ENCODE measurements at regions not wholly inside any gene's neighbourhood (a gene's known extent, or its start where the extent isn't known, plus 50 kb on each side); places are given as distances from the start of the nearest gene placed in this dataset.

DNA sequence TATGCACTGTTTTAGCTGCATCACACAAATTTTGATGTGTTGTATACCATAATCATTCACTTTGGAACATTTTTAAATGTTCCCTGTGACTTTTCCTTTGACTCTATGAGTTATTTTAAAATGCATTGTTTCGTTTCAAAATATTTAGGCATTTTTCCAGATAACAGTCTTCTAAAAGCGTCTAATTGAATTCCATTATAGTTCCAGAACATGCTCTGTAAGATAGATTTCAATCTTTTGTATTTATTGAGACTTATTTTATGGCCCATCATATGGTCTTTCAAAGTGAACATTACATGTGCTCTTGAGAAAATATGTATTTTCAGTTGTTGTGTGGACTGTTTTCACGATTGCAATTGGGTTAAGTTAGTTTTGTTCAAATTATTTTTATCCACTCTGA, 98.7 kb upstream of the ARHGAP5 start:
- no peak overlapping the region for H3K9ac ChIP-seq (ENCODE audit: insufficient read depth in 1 of 2, low read depth in 2 of 2, low read length in 2 of 2)
- H3K27ac ChIP-seq (ENCODE audit: extremely low read depth, low read depth, low read length), result no peak overlapping the region
- no peaks in the 10 kb centered on the region for H3K79me2 ChIP-seq (ENCODE audit: control insufficient read depth, insufficient read depth, low read length)
- no TSS peak for BruUV-seq (replicated peaks)
- H3K27me3 ChIP-seq (ENCODE audit: control insufficient read depth in 2 of 2, insufficient read depth in 2 of 2, low read length in 2 of 2), result no peaks in the 10 kb centered on the region
- DNase-seq (ENCODE audit: extremely low read depth in 1 of 4, low spot score in 3 of 4), result no peak
- no peak overlapping the region for H3K4me3 ChIP-seq
- TF ChIP-seq CCNT2 (IDR thresholded peaks at IDR 0.05; ENCODE audit: borderline replicate concordance, extremely low read depth, insufficient read length, low read depth, low read length), result no peak
- TF ChIP-seq SIRT6 (IDR thresholded peaks at IDR 0.05; ENCODE audit: low read depth, low read length), result no peak
- TF ChIP-seq, protein P1, sequence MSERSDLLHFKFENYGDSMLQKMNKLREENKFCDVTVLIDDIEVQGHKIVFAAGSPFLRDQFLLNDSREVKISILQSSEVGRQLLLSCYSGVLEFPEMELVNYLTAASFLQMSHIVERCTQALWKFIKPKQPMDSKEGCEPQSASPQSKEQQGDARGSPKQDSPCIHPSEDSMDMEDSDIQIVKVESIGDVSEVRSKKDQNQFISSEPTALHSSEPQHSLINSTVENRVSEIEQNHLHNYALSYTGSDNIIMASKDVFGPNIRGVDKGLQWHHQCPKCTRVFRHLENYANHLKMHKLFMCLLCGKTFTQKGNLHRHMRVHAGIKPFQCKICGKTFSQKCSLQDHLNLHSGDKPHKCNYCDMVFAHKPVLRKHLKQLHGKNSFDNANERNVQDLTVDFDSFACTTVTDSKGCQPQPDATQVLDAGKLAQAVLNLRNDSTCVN (CRISPR knock-in tag; IDR thresholded peaks at IDR 0.05), result no peak
- TF ChIP-seq ZNF324 (CRISPR knock-in tag; IDR thresholded peaks at IDR 0.05), result no peak
- no peak for TF ChIP-seq RBM39 (optimal IDR thresholded peaks at IDR 0.05; ENCODE audit: low read depth, low read length)
- TF ChIP-seq RBM14 (IDR thresholded peaks at IDR 0.05; ENCODE audit: borderline replicate concordance, insufficient read depth, low read depth, low read length), result no peak
- 9% methylated on average over 3 of the region's 3 CpGs for WGBS (ENCODE audit: insufficient coverage, low coverage, missing lambda C conversion rate)
- CTCF ChIA-PET (ENCODE audit: low intra/inter-chr PET ratio), result no interaction called here
- H3K4me1 ChIP-seq (replicated peaks in 1 of 2; ENCODE audit: control insufficient read depth in 2 of 2, insufficient read depth in 2 of 2, low read length in 2 of 2), result no peaks in the 10 kb centered on the region
- intact Hi-C loops (cut with micrococcal nuclease), result no loop called here
- no peak for ATAC-seq
- in situ Hi-C loops (cut with MboI), result no loop called here
- H3K9me1 ChIP-seq (ENCODE audit: control insufficient read depth, insufficient read depth, low read length), result no peaks in the 10 kb centered on the region
- FAIRE-seq, result no peak
- H4K20me1 ChIP-seq (replicated peaks; ENCODE audit: control insufficient read depth, insufficient read depth, low read length), result no peaks in the 10 kb centered on the region
- H3K36me3 ChIP-seq (ENCODE audit: control insufficient read depth, insufficient read depth, low read length), result no peaks in the 10 kb centered on the region
- no peaks in the 10 kb centered on the region for H3K9me3 ChIP-seq (replicated peaks; ENCODE audit: control insufficient read depth, insufficient read depth, low read depth, low read length)
- POLR2A ChIA-PET, result no interaction called here
- no peak overlapping the region for H3K4me2 ChIP-seq (ENCODE audit: insufficient read depth, low read length)
- no peak overlapping the region for H2AFZ ChIP-seq (ENCODE audit: low read depth, low read length)
